Activated CD4-positive, alpha-beta T cell treated with anti-CD3 and anti-CD28 coated beads, Interleukin-2, amount 50 U/mL, for 24 hours (primary cell): ENCODE measurements at regions not wholly inside any gene's neighbourhood (a gene's known extent, or its start where the extent isn't known, plus 50 kb on each side); places are given as distances from the start of the nearest gene placed in this dataset.
"Not testable (repeated sequence)": the region's sequence is repeated elsewhere in the genome, so short reads cannot be mapped to it uniquely, and the experiment has no call there.

Experiments used
- DNase-seq, 2 donors: peaks; one replicate each; pipeline ENCODE4 v3.0.0-alpha.2; 2020; ENCODE audit warnings: low read depth in 1 of 2, low spot score in 1 of 2

- DNase-seq: no peak
Observed at GRCh38 chr4:147101678-147102077, 156.0 kb upstream of the TTC29 start.

GRCh38 chr4:147102596-147102995 lies 156.9 kb upstream of the TTC29 start:
- no peak for DNase-seq

DNA sequence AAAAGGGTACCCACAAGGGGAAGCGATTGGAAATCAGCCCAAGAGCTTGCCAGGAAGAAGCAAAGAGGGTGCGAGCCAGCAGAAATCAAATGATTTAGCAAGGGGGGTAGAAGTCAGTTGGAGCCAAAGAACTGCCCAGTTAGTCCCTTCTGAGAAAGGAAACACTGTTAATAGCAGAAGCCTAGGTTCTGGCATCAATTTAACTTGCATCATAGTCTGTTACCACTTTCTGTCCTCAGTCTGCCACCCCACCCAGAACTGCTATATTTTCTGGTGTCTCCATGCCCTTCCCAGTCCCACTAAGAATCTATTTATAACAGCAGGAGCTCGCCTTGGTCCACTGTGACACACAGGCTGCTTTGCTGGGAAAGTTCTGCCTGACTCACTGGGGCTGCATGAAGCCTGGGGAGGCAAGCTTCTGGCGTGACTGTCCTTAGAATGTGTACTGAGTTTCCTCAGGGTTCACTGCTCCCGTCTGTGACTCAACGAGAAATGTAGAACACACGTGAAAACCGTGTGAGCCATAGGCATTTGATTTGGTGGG lies 157.8 kb upstream of the TTC29 start:
- DNase-seq: no peak

- DNase-seq: no peak
Observed at GRCh38 chr4:147104768-147105167, 159.1 kb upstream of the TTC29 start.

DNA sequence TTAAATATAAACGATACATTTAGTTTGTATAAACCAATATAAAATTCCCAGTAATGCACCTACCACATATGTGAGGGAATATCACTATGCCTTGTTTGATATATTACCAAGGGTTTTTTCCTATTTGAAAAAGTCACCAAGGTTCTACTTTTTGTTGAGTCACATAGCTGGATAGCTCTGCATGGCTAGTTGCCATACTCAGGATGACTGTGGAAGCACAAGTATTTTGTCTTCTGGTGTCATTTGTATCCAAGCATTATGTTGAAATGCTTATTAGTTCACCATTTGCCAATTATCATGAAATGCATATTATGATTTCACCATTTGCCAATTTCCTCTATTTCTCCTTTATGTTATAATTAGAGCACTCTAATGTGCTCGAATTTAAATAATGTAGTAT lies 162.7 kb upstream of the TTC29 start:
- DNase-seq: no peak

DNA sequence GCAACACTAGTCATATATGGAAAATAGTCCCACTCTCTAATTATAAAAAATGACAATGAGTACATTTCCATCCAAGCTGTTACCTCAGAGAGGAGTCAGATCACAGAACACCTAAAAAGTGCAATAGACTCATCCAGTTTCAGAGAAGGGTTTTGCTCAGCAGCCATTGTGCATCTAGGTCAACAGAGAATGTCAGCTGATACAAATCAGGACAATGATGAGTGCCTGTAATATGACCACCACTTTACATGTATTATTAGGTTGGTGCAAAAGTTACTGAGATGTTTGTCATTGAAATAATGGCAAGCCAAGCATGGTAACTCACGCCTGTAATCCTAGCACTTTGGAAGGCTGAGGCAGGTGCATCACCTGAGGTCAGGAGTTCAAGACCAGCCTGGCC lies 164.1 kb upstream of the TTC29 start:
- DNase-seq: no peak

DNA sequence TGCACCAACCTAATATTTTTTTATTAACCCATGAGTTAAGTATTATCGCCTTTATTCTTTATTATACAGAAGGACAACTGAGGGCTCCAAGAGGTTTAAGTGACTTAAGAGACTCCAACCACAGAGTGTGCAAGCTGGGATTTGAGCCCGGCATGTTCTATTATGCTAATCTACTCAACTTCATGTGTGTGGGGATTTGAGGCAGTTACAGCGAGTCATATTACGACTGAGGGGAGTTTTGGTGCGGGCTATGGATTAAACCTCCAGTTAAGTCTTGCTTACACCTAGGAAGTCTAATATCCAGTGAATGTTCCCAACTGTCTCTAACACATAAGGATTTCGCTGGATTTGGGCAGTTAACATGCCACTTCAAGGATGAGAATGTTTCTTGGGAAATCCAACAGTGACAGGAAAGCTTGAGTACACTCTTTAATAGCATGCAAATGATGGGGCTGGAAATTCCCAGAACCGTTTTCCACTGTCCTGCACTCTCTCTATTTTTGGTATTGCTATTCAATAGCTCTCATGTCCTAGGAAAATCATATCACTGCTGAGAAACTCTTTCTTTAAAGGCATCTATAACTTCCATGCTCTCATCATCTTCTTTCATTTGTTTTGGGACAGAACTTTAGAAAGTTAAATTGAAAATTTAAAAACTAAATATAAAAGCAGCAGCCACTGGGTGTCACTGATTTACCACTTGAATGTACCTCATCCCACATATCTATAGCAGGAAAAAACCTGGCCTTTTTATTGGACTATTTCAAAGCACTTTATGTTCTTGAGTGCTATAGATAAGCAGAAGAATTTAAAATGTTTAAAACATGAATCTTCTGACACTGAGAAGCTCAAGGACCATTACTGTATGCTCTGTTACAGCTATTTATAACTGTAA lies 165.1 kb upstream of the TTC29 start:
- DNase-seq: no peak

DNA sequence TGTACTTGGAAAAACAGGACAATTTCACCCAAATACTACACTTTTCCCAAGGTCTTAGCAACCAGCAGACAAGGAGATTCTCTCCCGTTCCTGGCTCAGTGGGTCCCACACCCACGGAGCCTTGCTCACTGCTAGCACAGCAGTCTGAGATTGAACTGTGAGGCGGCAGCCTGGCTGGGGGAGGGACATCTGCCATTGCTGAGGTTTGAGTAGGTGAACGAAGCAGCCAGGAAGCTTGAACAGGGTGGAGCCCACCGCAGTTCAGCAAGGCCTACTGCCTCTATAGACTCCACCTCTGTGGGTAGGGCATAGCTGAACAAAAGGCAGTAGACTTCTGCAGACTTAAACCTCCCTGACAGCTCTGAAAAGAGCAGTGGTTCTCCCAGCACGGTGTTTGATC lies 166.5 kb upstream of the TTC29 start:
- DNase-seq: not testable (repeated sequence)

DNA sequence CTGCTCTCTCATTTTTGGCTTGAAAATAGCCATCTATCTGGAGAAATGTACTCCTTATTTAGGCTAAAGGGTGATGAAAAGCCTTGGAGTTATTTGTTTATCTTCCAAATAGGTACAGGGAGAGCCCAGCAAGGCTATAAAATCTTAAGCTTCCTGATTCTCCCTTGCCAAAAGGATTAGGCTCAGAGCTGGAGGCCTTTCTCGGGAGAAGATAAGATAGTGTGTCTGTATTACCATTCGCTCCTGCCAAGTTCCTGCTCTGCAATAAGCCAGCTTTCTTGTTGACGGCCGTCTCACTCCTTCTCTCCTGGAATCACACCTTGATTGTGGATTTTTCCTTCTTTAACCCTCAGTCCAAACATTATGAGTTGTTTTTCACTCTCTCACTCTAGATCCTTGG lies 171.8 kb upstream of the TTC29 start:
- no peak for DNase-seq

GRCh38 chr4:147118528-147118927 lies 172.9 kb upstream of the TTC29 start:
- DNase-seq: no peak

DNA sequence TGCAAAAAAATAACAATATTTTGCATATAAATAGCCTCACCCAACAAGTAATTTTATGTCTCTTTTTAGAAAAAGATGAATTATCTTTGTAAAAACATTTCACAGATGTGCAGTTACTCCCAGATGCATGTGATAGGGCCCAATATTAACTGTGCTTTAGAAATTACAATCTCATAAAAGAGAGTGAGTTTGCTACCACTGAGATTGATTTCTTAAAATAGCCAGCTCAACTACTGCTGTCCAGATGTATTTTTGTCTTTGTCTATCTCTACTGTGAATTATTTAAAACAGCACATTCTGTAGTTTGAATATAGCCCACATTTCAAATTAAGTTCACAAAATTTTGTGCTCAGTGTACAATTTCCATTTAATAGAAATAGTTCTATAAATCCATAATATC lies 177.0 kb upstream of the TTC29 start:
- DNase-seq: no peak

DNA sequence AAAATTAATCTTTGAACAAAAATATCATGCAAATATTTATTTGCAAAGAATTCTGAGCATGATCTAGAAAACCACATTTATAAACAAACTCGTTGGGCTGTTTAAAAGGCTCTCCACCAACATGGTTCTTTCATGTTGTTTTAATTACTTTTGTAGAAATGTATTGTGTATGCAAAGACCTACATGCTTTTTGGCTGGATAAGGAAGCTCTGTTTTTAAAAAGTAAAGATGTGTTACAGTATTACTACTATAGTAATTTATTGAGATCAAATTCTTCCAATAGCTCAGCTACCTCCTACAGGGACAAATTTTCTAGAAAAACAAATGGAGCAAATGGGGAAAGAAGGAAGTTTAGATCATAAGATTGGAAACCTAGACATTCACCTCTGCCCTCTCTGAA lies 177.5 kb upstream of the TTC29 start:
- DNase-seq: no peak

GRCh38 chr4:147128787-147129186 lies 183.1 kb upstream of the TTC29 start:
- no peak for DNase-seq

DNA sequence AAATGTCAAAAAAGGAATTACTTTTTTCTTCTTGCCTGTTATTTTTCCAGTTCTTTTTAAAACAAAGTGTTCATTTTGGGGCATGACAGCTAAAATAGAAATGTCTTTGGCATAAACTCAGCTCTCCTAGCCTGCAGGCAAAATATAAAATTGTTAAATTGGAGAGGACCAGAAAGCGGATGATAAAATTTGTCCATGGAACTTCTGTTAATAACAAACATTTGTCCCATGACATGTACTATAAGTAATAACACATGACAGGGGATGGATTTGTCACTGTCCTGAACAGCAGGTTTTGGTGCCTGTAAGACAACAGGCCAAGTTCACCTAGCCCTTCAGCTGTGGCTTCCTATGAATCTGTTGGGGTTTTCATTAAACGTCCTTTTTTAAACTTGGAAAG lies 184.0 kb upstream of the TTC29 start:
- DNase-seq: no peak

- no peak for DNase-seq
Observed at GRCh38 chr4:147134536-147135210, 189.0 kb upstream of the TTC29 start.

- no peak for DNase-seq
Observed at GRCh38 chr4:147136310-147136709, 190.6 kb upstream of the TTC29 start.

DNA sequence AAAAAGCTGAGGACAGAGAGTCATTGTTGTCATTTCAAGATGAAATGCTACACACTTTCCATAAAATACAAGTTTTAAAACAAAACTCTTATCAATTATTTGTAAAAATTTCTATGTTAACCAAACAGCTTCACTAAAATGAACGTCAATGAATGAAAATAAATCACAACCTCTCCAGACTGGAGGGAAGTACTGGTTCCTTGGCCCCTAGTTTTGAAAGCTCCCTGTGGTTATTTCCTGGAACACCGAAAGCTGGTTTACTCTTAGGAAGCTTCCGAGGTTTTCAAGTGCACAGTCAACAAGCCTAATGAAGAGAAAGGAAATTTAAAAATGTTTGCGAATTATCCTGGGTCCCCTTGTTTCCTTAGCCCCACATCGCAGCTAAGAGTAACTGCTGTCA lies 191.1 kb upstream of the TTC29 start:
- no peak for DNase-seq

GRCh38 chr4:147137280-147137679 lies 191.6 kb upstream of the TTC29 start:
- DNase-seq: no peak

- no peak for DNase-seq
Observed at GRCh38 chr4:147138171-147138570, 192.5 kb upstream of the TTC29 start.

DNA sequence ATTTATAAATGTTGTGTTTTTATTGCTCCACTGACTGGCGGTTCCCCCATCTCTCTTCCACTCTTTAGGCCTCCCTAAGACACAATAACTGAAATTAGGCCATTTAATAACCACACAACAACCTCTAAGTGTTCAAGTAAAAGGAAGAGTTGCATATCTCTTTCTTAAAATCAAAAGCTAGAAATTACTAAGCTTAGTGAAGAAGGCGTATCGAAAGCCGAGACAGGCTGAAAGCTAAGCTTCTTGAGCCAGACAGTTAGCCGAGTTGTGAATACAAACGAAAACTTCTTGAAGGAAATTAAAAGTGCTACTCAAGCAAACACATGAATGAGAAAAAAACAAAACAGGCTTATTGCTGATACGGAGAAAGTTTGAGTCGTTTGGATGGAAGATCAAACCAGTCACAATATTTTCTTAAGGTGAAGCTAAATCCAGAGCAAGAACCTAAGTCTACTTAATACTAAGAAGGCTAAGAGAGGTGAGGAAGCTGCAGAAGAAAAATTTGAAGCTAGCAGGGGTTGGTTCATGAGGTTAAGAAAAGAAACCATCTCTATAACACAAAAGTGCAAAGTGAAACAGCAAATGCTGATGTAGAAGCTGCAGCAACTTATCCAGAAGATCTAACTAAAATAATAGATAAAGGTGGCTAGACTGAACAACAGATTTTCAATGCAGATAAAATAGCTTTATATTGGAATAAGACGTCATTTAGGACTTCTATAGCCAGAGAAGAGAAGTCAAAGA lies 194.0 kb upstream of the TTC29 start:
- no peak for DNase-seq

DNA sequence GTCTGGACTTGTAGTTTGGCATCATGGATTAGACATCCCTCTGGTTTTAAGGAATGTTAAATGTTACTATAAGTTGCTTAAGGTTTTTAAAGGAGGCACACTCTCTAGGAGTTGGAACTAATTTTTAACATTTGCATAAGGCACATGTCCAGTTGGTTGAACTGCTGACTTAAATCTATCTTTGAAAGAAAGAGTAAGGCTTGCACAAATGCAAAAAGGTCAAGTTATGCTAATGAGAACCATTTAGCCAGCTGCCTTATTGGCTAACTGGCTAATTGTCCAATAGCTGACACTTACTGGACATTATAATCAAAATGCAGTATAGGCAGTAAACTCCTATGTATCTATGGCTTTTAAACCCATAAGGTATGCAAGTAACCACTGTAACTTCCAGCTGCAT lies 206.1 kb upstream of the TTC29 start:
- DNase-seq: no peak
